K562 (cell line): ENCODE measurements at regions not wholly inside any gene's neighbourhood (a gene's known extent, or its start where the extent isn't known, plus 50 kb on each side); places are given as distances from the start of the nearest gene placed in this dataset.
A peak's percentile ranks its signal among the peaks of the same experiment; 100 is the strongest.

Experiments
- BCOR ChIP-seq: fragments of 450-650 bp; IDR thresholded peaks from 2 replicates; pipeline ENCODE4 v1.6.1; 2016
- BMI1 ChIP-seq: fragments of 150-350 bp; IDR thresholded peaks from 2 replicates; pipeline ENCODE4 v1.6.1; 2014; ENCODE audit warnings: low read length
- BRF1 ChIP-seq: IDR thresholded peaks from 3 replicates; pipeline ENCODE4 v1.6.1; 2011; ENCODE audit warnings: borderline replicate concordance, mild to moderate bottlenecking; ENCODE audit not compliant: insufficient read length; ENCODE audit errors: extremely low read depth
- CEBPB ChIP-seq: fragments of 450-650 bp; IDR thresholded peaks from 2 replicates; pipeline ENCODE4 v1.6.1; 2016; ENCODE audit warnings: missing genetic modification characterization, missing compliant biosample characterization
- CEBPG ChIP-seq, 3 experiments: fragments of 200-800 bp in 1 of 3; sonication (Bioruptor generic) in 1 of 3; sonication (generic) in 1 of 3; formaldehyde crosslinking in 1 of 3; IDR thresholded peaks in 2 of 3; conservative IDR thresholded peaks in 1 of 3; 2 replicates each; pipeline versions ENCODE4 v1.6.1 to v1.8.0; 2016 to 2022; ENCODE audit warnings: missing compliant biosample characterization in 2 of 3, missing genetic modification characterization in 2 of 3, mild to moderate bottlenecking in 1 of 3, missing genetic modification reagents in 1 of 3
- CXXC5 ChIP-seq: fragments of 250-450 bp; sonication (Bioruptor Pico); IDR thresholded peaks from 2 replicates; pipeline ENCODE4 v1.8.0; 2022; ENCODE audit warnings: inconsistent platforms, mild to moderate bottlenecking, moderate library complexity
- FOXA3 ChIP-seq, 2 experiments: fragments of 450-650 bp in 1 of 2; sonication (generic) in 1 of 2; formaldehyde crosslinking; IDR thresholded peaks in 1 of 2; conservative IDR thresholded peaks in 1 of 2; 2 replicates each; pipeline versions ENCODE4 v1.4.0 to v1.8.0; 2020 to 2022; ENCODE audit warnings: mild to moderate bottlenecking in 2 of 2, missing genetic modification reagents in 1 of 2
- HDGF ChIP-seq: fragments of 450-650 bp; IDR thresholded peaks from 2 replicates; pipeline ENCODE4 v1.6.1; 2016
- JUNB ChIP-seq: fragments of 450-650 bp; formaldehyde crosslinking; conservative IDR thresholded peaks from 2 replicates; pipeline ENCODE4 v1.4.0; 2020; ENCODE audit warnings: mild to moderate bottlenecking
- KDM2B ChIP-seq: fragments of 250-450 bp; sonication (Bioruptor Pico); IDR thresholded peaks from 2 replicates; pipeline ENCODE4 v1.8.0; 2021; ENCODE audit warnings: mild to moderate bottlenecking, moderate library complexity
- MCM3 ChIP-seq: fragments of 450-650 bp; IDR thresholded peaks from 2 replicates; pipeline ENCODE4 v1.6.1; 2016
- MCM7 ChIP-seq, 2 experiments: fragments of 450-650 bp; IDR thresholded peaks; 2 replicates each; pipeline ENCODE4 v1.6.1; 2016 to 2018
- NR1H2 ChIP-seq: sonication (generic); formaldehyde crosslinking; IDR thresholded peaks from 2 replicates; pipeline ENCODE4 v1.4.0; 2020; ENCODE audit warnings: mild to moderate bottlenecking, missing genetic modification reagents
- POLR2AphosphoS5 ChIP-seq: IDR thresholded peaks from 2 replicates; pipeline ENCODE4 v1.6.1; 2011; ENCODE audit warnings: mild to moderate bottlenecking, low read depth, low read length, moderate library complexity; ENCODE audit not compliant: control insufficient read depth, insufficient read depth
- PURB ChIP-seq: sonication (generic); formaldehyde crosslinking; IDR thresholded peaks from 2 replicates; pipeline ENCODE4 v1.9.0; 2021; ENCODE audit warnings: low read depth, mild to moderate bottlenecking, missing genetic modification reagents
- RBFOX2 ChIP-seq: fragments of 200-400 bp; formaldehyde crosslinking; IDR thresholded peaks from 2 replicates; pipeline ENCODE4 v1.6.1; 2017; ENCODE audit warnings: low read depth, mild to moderate bottlenecking, low read length, moderate library complexity
- SMARCA5 ChIP-seq: fragments of 450-650 bp; IDR thresholded peaks from 2 replicates; pipeline ENCODE4 v1.6.1; 2016
- SOX6 ChIP-seq: fragments of 450-650 bp; IDR thresholded peaks from 2 replicates; pipeline ENCODE4 v1.6.1; 2014; ENCODE audit warnings: mild to moderate bottlenecking
- TRIM24 ChIP-seq, 2 experiments: fragments of 450-650 bp; IDR thresholded peaks; 2 replicates each; pipeline ENCODE4 v1.6.1; 2016
- ZFPM2 ChIP-seq: fragments of 250-450 bp; sonication (Bioruptor Pico); IDR thresholded peaks from 2 replicates; pipeline ENCODE4 v1.5.1; 2022; ENCODE audit warnings: mild to moderate bottlenecking
- ZNF75A ChIP-seq: fragments of 450-650 bp; formaldehyde crosslinking; IDR thresholded peaks from 2 replicates; pipeline ENCODE4 v1.4.0; 2020; ENCODE audit warnings: mild to moderate bottlenecking
- ZNF766 ChIP-seq: fragments of 200-800 bp; sonication (Bioruptor generic); conservative IDR thresholded peaks from 2 replicates; pipeline ENCODE4 v1.6.1; 2016; ENCODE audit warnings: missing genetic modification characterization, missing compliant biosample characterization
- ZNF785 ChIP-seq: fragments of 250-450 bp; sonication (Bioruptor Pico); IDR thresholded peaks from 2 replicates; pipeline ENCODE4 v1.4.0; 2020; ENCODE audit warnings: mild to moderate bottlenecking
- ZSCAN29 ChIP-seq: fragments of 450-650 bp; IDR thresholded peaks from 2 replicates; pipeline ENCODE4 v1.6.1; 2017
- TF ChIP-seq, protein P1 (sequence below): fragments of 450-650 bp; conservative IDR thresholded peaks from 2 replicates; pipeline ENCODE4 v1.6.1; 2016; ENCODE audit warnings: missing genetic modification characterization, low read depth, mild to moderate bottlenecking, missing compliant biosample characterization, moderate library complexity
- TF ChIP-seq, protein P2 (sequence below): sonication (generic); formaldehyde crosslinking; IDR thresholded peaks from 2 replicates; pipeline ENCODE4 v1.8.0; 2023; ENCODE audit warnings: mild to moderate bottlenecking, missing genetic modification reagents
- TF ChIP-seq, protein P3 (sequence below): sonication (generic); formaldehyde crosslinking; IDR thresholded peaks from 2 replicates; pipeline ENCODE4 v1.4.0; 2020; ENCODE audit warnings: mild to moderate bottlenecking, missing genetic modification reagents

GRCh38 chr22:47678048-47678447 is 915.6 kb downstream of the TBC1D22A start (continued):
- TF ChIP-seq ZFPM2 (no peak), FOXA3 (CRISPR knock-in tag; conservative IDR thresholded peaks at IDR 0.05 in 1 of 2, IDR thresholded peaks at IDR 0.05 in 1 of 2) (no peak), SMARCA5 (no peak), TRIM24 (IDR thresholded peaks at IDR 0.05) (no peak), ZSCAN29 (no peak), ZNF75A (no peak), CEBPG (CRISPR knock-in tag; IDR thresholded peaks at IDR 0.05) (no peak), CEBPG (tag; conservative IDR thresholded peaks at IDR 0.05 in 1 of 2, IDR thresholded peaks at IDR 0.05 in 1 of 2) (no peak), CEBPB (tag) (no peak), ZNF766 (CRISPR knock-in tag) (no peak), HDGF (no peak), KDM2B (no peak), BCOR (0 out of 2 replicates have a peak, but pooled peaks have one; percentile 50), JUNB (CRISPR knock-in tag) (no peak), MCM7 (IDR thresholded peaks at IDR 0.05) (no peak), RBFOX2 (no peak), ZNF785 (CRISPR knock-in tag) (no peak), MCM3 (no peak), PURB (CRISPR knock-in tag) (no peak), POLR2AphosphoS5 (peak; percentile 48; the same call in 1 of the 2 replicates), BMI1 (no peak), BRF1 (no peak), CXXC5 (CRISPR knock-in tag) (peak; percentile 46), SOX6 (peak; percentile 74), NR1H2 (CRISPR knock-in tag) (no peak)
- TF ChIP-seq, protein P1, sequence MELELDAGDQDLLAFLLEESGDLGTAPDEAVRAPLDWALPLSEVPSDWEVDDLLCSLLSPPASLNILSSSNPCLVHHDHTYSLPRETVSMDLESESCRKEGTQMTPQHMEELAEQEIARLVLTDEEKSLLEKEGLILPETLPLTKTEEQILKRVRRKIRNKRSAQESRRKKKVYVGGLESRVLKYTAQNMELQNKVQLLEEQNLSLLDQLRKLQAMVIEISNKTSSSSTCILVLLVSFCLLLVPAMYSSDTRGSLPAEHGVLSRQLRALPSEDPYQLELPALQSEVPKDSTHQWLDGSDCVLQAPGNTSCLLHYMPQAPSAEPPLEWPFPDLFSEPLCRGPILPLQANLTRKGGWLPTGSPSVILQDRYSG = no peak
- TF ChIP-seq, protein P2, sequence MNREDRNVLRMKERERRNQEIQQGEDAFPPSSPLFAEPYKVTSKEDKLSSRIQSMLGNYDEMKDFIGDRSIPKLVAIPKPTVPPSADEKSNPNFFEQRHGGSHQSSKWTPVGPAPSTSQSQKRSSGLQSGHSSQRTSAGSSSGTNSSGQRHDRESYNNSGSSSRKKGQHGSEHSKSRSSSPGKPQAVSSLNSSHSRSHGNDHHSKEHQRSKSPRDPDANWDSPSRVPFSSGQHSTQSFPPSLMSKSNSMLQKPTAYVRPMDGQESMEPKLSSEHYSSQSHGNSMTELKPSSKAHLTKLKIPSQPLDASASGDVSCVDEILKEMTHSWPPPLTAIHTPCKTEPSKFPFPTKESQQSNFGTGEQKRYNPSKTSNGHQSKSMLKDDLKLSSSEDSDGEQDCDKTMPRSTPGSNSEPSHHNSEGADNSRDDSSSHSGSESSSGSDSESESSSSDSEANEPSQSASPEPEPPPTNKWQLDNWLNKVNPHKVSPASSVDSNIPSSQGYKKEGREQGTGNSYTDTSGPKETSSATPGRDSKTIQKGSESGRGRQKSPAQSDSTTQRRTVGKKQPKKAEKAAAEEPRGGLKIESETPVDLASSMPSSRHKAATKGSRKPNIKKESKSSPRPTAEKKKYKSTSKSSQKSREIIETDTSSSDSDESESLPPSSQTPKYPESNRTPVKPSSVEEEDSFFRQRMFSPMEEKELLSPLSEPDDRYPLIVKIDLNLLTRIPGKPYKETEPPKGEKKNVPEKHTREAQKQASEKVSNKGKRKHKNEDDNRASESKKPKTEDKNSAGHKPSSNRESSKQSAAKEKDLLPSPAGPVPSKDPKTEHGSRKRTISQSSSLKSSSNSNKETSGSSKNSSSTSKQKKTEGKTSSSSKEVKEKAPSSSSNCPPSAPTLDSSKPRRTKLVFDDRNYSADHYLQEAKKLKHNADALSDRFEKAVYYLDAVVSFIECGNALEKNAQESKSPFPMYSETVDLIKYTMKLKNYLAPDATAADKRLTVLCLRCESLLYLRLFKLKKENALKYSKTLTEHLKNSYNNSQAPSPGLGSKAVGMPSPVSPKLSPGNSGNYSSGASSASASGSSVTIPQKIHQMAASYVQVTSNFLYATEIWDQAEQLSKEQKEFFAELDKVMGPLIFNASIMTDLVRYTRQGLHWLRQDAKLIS (CRISPR knock-in tag) = no peak
- TF ChIP-seq, protein P3, sequence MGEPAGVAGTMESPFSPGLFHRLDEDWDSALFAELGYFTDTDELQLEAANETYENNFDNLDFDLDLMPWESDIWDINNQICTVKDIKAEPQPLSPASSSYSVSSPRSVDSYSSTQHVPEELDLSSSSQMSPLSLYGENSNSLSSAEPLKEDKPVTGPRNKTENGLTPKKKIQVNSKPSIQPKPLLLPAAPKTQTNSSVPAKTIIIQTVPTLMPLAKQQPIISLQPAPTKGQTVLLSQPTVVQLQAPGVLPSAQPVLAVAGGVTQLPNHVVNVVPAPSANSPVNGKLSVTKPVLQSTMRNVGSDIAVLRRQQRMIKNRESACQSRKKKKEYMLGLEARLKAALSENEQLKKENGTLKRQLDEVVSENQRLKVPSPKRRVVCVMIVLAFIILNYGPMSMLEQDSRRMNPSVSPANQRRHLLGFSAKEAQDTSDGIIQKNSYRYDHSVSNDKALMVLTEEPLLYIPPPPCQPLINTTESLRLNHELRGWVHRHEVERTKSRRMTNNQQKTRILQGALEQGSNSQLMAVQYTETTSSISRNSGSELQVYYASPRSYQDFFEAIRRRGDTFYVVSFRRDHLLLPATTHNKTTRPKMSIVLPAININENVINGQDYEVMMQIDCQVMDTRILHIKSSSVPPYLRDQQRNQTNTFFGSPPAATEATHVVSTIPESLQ (CRISPR knock-in tag) = no peak
